Muscle of arm (tissue), 1 donor: ENCODE measurements at regions not wholly inside any gene's neighbourhood (a gene's known extent, or its start where the extent isn't known, plus 50 kb on each side); places are given as distances from the start of the nearest gene placed in this dataset.

ENCODE experiments used
- DNase-seq: peaks from one replicate; pipeline ENCODE4 v3.0.0-alpha.2; 2013

DNA sequence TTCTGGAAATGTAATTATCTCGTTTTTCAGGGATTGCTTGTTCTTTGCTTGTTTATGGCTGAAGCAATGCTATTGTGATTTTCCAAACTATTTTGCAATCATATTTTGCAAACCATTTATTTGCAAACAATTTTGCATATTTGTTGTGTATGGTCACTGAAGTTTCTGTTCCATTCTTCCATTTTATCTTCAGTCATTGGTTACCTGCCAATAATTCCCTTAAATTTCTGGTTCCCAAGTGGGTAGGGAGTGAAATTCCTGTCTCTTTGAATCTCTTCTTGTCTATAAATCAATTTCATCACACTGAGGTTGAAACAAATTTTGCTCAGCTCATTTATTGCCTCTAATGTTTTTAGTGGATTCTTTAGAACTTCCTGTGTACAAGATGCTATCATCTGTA lies 401.7 kb upstream of the VWC2 start:
- peak; percentile 7 for DNase-seq

DNA sequence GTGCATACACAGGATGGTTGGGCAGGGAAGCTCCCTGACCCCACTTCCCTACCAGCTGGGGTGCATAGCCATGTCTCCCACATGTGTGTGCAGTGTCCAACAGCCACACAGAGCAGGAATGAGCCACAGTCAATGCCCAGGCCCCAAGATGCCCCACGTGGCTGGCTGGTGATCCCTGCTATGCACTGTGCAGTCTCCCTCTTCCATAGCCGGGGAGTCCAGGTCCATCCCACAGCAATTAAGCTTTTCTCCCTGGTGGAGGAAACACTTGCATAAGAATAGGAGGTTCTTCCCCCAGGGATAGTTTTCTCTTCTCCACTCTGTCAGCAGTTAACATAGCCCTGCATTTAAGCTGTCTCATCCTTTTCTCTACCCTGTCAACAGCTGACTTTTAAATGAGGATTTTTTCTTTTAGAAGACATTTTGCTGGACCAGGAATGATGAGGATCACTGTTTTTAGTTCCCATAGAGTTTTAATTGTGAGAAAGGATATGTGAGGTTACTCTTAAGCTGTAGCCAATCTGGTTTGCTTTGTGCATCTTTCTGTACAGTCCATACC lies 396.5 kb upstream of the VWC2 start:
- DNase-seq, result no peak

DNA sequence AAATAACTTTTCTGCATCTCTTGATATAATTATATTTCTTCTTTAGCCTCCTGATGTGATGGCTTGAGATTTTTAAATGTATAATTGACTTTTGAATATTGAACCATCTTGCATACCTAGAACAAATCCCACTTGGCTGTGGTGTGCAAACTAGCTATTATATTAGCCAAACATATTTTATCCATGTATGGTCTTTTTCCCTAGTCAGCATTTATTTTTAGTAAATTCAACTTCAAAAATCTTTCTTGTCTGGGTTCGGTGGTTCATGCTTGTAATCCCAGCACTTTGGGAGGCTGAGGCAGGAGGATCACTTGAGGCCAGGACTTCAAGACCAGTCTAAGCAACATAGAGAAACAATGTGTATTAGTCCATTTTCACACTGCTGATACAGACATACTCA lies 386.6 kb upstream of the VWC2 start:
- DNase-seq, result no peak

DNA sequence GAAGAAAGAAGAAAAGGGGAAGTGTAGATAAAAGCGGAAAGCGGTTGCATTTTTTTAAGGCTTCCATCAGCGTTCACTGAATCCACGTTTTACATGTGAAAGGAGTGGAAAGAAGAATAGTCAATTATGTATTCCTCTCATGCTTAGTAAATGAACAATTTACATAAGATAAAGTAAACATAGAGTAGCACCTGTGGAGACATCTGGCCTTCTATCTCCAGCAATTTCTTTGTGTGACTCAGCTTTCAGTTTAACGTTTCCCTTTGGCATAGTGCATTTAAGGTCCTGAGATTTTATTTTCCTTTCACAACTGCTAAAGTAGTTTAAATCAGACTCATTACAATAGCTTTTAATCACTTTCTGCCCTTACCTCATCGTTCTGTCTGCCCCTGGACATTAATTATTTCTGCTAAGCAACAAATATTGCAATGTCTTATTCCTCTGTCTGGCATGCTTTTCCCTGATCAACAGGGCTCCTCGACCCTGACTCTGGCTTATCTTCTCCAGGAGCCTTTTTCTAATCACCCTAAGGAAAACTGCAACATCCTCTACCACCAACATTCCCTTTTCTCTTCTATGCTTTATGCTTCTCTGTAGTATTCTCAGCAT lies 383.5 kb upstream of the VWC2 start:
- no peak for DNase-seq

DNA sequence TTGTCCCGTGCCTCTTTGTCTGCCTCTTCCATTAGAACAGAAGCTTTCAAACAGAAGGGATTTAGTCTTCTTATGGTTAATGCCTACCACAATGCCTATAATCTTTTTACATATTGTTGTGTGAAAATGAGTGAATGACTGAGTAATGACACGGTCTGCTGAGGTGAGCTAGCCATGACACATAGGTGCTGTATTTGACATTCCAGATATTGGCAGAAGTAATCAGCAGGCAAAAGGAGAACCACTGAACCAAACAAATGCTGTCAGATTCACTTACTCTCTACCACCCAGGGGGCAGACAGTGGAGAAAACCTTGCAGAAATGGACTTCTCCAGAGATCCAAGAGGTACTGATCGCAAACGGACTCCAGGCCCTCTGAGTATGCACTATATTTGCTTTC lies 377.2 kb upstream of the VWC2 start:
- DNase-seq, result no peak

DNA sequence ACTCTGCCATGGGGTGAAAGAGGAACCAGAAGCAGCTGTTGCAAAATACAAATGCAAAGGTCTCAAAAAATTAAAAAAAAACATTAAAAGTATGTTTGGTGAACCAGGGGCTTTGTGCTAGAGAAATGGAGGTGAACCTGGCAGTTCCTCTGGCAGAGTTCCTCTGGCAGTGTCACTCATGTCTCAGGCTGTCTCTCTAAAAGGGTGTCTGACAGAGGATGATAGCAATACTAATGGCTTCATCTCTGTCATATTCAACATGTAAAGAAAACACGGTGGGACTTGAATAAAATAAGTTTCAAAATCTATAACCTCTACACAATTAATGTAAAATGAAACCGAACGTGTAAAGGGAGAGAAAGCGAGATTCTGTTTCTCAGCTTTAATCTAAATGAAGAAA lies 375.7 kb upstream of the VWC2 start:
- DNase-seq, result no peak

DNA sequence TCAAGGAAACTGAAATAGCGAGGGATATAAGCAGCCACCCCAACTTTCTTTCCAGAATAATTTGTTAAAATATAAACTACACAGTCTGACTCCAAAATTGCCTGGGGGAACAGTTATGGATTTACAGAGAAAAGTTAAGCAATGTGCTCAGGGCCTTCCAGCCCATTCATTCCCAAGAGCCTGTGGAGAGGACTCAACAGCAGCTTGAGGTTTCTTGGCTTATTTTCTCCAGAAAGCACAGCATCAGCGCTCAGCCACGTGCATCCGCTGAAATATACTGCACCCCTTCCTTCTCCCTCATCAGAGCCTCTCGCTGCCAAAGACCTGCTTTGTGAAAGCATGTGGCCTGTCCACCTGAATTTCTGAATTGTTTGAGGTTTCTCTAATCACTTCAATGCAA lies 375.2 kb upstream of the VWC2 start:
- DNase-seq, result peak; percentile 35

DNA sequence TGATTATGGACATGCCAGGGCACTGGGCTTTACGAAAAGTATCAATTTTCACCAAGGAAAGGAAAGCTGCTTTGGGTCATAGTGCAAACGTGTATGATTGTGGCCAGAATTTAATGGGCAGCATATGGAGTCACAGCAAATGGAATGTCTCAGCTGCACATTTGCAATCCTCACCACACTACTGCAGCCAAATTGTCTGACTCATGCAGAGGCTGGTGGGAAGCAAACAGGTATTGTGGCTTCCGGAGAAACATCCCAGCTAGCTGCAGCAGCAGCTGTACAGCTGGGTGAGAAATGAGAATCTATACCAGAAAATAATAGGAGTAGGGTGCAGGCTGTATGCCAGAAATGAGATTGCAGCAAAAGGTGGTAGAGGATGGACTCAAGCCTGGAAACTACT lies 374.7 kb upstream of the VWC2 start:
- peak; percentile 14 for DNase-seq

DNA sequence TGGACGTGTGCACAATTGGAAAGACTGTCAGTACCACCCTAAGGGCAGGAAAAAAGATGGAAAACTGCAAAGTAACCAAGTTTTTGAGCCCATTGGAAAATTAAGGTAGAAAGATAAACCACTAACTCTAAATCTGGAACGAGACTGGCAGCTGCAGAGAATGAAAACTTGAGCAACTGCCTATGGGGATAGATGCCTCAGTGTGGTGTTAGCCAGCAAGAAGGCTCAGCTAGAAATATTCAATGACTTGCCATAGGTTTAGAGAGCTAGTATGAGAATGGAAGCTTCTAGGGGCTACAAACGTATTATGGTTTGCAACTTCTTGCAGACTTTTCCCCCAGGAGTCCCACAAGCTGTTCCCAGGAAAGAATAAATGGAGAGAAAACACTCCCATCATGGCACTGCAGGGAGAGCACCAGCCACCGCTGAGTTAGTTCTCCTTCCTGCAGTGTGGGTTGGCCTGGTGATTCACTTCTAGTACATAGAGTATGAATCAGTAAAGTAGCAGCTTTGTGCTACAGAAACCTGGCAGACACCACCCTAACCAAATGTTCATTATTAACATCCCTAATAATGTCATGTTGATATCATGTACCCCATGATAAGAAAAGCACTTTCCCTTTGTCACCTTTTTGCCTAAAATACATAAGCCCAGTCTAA lies 372.4 kb upstream of the VWC2 start:
- DNase-seq, result no peak

DNA sequence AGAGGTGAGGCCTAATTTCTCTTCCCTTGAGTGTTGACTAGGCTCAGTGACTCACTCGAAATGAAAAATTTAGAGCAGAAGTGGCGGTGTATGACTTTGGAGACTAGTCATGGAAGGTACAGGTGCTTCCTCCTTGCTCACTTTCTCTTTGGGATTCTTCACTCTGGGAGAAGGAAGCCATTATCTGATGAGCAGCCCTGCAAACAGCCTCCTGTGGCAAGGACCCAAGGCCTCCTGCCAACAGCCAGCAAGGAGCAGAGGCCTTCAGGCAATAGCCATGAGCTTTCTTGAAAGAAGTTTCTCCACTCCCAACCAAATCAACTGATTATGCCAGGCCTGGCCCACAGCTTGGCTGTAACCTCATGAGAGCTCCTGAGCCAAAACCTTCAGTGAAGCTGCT lies 369.6 kb upstream of the VWC2 start:
- no peak for DNase-seq

DNA sequence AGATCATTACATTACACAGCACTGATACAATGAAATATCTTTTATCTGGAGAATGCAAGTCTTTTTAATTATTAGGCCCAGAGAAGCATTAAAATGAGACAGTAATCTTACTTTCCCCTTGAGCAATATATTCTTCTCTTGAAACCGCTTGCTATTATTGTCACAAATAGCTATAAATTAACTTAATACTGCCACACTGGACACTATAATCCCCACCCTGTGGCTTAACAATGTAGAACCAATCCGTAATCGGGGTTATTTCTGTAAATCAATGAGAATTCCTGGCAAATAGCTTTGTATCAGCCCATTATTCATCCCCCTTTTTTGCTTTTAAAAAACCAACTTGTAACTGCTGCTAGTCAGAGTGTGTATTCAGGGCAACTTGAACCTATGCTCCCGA lies 366.2 kb upstream of the VWC2 start:
- no peak for DNase-seq

DNA sequence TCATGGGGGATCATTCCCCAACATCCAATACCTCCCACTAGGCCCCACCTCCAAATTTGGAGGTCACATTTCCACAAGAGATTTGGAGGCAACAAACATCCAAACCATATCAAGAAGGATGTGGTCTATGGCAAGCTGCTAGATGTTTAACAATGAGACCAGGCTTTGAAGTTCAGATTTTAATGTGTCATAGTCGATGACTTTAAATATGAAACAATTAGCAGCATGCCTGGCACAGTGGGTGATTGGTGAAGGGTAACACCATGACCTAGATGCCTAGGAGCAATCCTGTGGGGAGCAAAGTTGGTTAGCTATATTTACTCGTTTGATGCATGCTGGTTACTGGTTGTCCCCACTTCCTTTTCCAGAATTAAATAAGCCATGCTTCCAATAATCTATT lies 356.4 kb upstream of the VWC2 start:
- DNase-seq, result no peak

DNA sequence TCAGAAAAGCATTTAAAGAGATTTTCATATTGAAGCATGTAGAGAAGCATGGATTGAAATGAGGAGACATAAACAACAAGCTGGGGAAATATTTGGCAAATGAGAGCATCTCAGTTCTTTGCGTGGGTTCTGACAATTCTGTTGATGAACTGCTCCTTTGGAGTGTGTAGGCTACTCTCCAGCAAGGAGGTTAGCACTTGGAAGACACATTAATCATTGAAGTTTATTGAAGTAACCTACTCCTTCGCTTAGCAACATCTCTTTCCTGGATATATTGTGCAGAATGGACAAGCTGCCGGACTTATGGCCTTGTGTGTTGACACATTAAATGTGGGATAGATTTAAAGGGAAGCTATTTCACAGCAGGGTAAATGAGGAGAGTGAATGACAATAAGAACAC lies 354.5 kb upstream of the VWC2 start:
- DNase-seq, result no peak

DNA sequence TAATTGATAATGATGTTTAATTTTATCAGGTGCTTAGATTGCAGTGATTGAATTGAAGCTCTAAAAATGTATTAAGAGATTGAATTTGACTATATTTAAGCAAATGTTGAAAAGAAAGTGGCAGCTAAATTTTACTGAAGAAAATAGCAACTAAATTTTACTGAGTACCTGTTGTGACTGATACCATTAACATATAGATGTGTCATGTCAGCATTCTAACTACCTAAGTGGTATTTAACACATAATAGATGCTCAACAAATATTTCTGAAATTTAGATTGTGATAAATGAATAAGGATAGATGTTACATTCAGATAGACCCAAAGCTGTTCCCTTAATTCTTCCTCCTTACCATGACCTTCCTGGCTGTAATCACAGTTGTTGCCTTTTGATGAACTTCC lies 350.9 kb upstream of the VWC2 start:
- DNase-seq, result no peak

DNA sequence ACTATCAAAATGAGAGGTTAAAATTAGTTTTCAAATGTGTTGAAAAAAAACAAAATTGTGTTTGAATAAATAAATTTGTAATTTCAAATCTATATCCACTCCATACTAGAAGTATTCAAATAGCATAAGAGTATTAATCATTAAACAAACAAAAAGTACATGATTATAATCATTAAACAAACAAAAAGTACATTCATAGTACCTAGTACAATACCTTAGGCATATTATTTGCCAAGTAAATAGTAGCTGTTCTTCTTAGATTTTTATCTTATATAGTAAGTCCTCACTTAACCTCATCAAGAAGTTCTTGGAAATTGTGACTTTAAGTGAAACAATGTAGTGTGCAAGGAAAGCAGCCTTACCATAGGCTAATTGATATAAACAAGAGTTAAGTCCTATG lies 349.3 kb upstream of the VWC2 start:
- no peak for DNase-seq

DNA sequence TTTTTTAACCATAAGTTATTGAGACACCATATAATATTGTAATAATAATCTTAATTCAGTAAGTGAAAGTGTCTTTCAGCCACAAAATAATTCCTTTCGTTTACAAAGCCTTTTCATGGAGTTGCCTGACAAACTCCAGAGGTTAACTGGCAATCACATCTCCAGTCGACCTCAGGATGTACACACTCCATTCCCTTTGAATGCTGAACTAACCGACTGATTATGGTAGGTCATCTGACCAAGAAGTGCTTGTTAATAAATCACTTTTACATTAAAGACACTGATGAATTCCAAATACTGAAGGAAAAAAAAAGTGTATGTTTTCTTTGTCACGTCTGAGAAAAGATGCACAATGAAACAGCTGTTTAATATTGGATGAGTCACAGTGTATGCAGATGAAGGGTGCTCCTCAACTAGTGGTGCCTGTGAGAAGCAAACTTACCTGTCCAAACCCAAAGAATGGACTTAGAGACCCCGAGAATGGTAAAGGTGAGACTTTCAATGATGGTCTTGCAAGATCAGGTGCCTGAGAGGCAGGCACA lies 348.1 kb upstream of the VWC2 start:
- DNase-seq, result no peak

DNA sequence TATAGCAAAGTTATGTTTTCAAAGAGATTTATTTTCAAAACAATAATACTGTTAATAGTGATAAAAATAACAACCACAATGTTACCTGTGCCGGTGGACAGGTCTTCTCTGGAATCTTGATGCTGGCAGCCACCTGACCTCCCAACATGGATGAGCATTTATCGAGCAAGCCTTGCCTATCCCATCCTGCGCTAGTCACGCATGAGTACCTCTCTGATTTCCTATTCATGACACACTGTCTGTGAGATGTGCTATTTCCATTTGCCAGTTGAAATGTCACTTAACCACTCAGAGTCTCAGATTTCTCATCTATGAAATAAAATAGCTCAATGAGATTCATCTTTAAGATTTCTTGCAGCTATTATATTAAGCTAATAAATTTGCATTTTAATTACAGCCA lies 341.2 kb upstream of the VWC2 start:
- DNase-seq, result no peak

DNA sequence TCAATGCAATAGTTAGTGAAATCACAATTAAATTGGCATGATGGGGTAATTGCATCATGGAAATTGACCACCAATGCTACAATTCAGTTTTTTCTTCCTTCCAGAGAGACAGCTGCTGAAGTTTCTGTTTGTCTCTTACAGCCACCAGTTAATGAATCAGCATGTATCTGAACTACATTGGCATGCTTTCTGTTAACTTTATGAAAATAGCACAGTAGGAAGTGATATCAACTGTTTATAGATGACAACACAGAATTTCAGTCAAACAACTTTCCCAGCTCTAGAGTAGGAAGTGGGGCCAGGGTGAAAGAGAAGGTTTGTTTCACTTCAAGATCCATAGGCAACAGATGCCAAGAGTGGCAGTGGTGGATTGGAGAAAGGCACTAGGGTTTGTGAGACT lies 339.6 kb upstream of the VWC2 start:
- DNase-seq, result no peak

DNA sequence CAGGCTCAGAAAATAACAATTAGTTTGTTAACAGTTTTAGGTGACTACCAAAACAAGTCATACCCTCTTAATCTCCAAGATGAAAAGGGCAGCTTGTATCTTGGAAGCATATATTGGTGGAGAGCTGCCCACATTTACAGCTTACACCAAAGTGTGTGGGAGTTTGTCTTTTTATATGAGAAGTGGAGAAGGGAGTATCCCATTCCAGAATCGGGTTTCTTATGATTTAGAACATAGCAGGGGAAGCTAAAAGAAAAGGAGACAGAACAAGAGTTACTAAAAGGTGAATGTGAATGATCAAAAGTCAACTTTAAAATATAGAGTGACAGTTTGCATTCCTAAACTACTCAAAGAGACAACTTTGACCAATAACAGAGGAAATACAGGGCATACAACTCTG lies 338.6 kb upstream of the VWC2 start:
- no peak for DNase-seq

DNA sequence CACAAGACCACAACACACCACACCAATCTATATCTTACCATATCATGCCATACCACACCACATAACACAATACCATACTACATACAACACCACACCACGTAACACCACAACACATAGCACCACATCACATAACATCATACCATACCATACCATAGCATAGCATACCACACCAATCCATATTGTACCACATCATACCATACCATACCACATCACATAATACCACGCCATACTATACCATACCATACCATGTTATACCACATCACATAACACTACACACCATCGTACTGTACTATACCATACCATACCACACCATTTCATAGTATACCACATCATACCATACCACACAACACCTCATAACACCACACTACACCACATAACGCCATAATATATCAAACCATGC lies 335.2 kb upstream of the VWC2 start:
- DNase-seq, result no peak

DNA sequence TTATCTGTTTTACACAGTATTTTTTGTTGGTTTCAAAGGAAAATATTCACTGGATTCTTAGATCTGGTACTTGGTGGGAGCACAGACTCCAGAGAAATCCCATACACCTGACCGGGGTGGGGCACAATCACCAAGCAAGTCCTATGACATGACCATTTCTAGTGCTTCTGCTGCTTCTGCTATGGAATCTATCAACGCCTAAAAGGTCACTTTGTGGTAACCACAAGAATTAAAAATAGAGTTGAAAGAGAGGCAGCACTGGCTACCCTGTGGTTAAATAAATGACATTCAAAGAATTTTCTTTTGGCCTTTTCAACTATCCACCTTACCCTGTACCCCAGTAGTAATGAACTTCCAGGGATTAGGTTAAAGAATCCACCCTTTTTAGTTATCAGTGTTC lies 329.9 kb upstream of the VWC2 start:
- DNase-seq, result no peak

DNA sequence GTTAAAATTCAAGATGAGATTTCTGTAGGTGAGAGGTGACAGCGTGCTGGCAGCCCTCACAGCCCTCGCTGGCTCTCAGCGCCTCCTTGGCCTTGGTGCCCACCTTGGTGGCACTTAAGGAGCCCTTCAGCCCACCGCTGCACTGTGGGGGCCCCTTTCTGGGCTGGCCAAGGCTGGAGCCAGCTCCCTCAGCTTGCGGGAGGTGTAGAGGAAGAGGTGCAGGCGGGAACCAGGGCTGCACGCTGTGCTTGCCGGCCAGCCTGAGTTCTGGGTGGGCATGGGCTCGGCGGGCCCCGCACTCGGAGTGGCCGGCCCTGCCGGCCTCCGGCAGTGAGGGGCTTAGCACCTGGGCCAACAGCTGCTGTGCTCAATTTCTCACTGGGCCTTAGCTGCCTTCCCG lies 320.0 kb upstream of the VWC2 start:
- DNase-seq, result no peak

DNA sequence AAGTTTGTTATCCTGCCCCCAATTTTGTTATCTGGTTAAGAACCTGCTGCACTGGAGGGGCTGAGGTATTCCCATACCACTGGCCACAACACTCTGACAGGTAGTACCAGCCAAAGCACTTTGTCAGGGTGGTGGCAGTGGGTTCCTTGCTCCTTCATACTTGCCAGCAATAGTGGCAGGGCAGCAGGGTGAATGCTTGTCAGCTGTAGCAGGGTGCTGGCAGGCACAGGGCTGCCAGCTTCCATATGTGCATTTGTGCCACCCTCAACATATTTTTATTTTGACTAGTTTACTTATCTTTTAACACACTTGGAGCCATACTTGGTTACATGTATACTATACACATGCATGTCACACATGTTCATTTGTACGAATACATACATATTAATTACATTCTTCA lies 294.0 kb upstream of the VWC2 start:
- DNase-seq, result no peak
